GM12801 (cell line): ENCODE measurements at regions not wholly inside any gene's neighbourhood (a gene's known extent, or its start where the extent isn't known, plus 50 kb on each side); places are given as distances from the start of the nearest gene placed in this dataset.

Source experiments
- CTCF ChIP-seq: IDR thresholded peaks from one replicate; pipeline ENCODE4 v1.5.1; 2011; ENCODE audit warnings: control low read depth; ENCODE audit not compliant: insufficient read length; ENCODE audit errors: extremely low read depth

- TF ChIP-seq CTCF: no peak
Measured at GRCh38 chr1:70542030-70542429, 131.0 kb downstream of the CTH start.

- no peak for TF ChIP-seq CTCF
Measured at GRCh38 chr1:70542856-70543255, 131.8 kb downstream of the CTH start.

GRCh38 chr1:70546726-70547125, 135.7 kb downstream of the CTH start:
- TF ChIP-seq CTCF: no peak

- no peak for TF ChIP-seq CTCF
Measured at GRCh38 chr1:70552662-70553566, 141.8 kb downstream of the CTH start.

- no peak for TF ChIP-seq CTCF
Measured at GRCh38 chr1:70553567-70553956, 142.5 kb downstream of the CTH start.

- TF ChIP-seq CTCF: no peak
Measured at GRCh38 chr1:70554341-70554740, 143.3 kb downstream of the CTH start.

GRCh38 chr1:70556541-70556940, 145.5 kb downstream of the CTH start:
- no peak for TF ChIP-seq CTCF

GRCh38 chr1:70567167-70567566, 156.1 kb downstream of the CTH start:
- TF ChIP-seq CTCF: no peak
